B cell (primary cell): ENCODE measurements at regions not wholly inside any gene's neighbourhood (a gene's known extent, or its start where the extent isn't known, plus 50 kb on each side); places are given as distances from the start of the nearest gene placed in this dataset.

Experiments
- ATAC-seq: fragments of 200-7000 bp; cut with Tn5 transposase; one replicate; pipeline ENCODE4 v1.10.0; 2021; ENCODE audit warnings: low read depth, mild to moderate bottlenecking, moderate number of reproducible peaks, moderate library complexity
- CTCF ChIA-PET: fragments of 350-600 bp; sonication (Branson Sonifier 250); formaldehyde crosslinking; loops from one replicate; lab custom pipeline; 2021; ENCODE audit warnings: antibody characterized with exemption, inconsistent platforms; lab: Charles Lee
- POLR2A ChIA-PET: fragments of 350-600 bp; sonication (Branson Sonifier 250); formaldehyde crosslinking; loops from one replicate; lab custom pipeline; 2021; ENCODE audit warnings: antibody characterized with exemption; lab: Charles Lee
- DNase-seq: peaks from one replicate; pipeline ENCODE4 v3.0.0; 2013
- H2AFZ ChIP-seq: 2 replicates; pipeline ENCODE4 v1.6.1; 2012; ENCODE audit warnings: mild to moderate bottlenecking, low read depth, low read length; ENCODE audit not compliant: insufficient read depth, poor library complexity, severe bottlenecking
- H3K27ac ChIP-seq, 2 donors: 1 replicate in 1 of 2; 2 replicates in 1 of 2; pipeline ENCODE4 v1.5.1; 2012 to 2013; ENCODE audit warnings: low read length in 2 of 2, mild to moderate bottlenecking in 2 of 2, moderate library complexity in 1 of 2
- H3K27me3 ChIP-seq, 4 experiments: fragments of 200-600 bp in 1 of 4; sonication (generic) in 1 of 4; replicated peaks in 1 of 4; 1 replicate in 2 of 4; 2 replicates in 2 of 4; pipeline versions ENCODE4 v1.6.1 to v1.7.0; 2013 to 2016; ENCODE audit warnings: low read length in 3 of 4, mild to moderate bottlenecking in 2 of 4, mixed read lengths in 1 of 4, moderate library complexity in 1 of 4; ENCODE audit not compliant: insufficient read depth in 4 of 4, control insufficient read depth in 3 of 4; ENCODE audit errors: control extremely low read depth in 1 of 4
- H3K36me3 ChIP-seq, 2 experiments: replicated peaks in 1 of 2; 1 replicate in 1 of 2; 2 replicates in 1 of 2; pipeline versions ENCODE4 v1.6.1 to v1.7.1; 2013; ENCODE audit warnings: low read length in 1 of 2; ENCODE audit not compliant: insufficient read depth in 2 of 2, control insufficient read depth in 1 of 2; ENCODE audit errors: control extremely low read depth in 1 of 2, extremely low read depth in 1 of 2
- H3K4me1 ChIP-seq, 2 donors: fragments of 200-600 bp in 1 of 2; sonication (generic) in 1 of 2; 1 replicate in 1 of 2; 2 replicates in 1 of 2; pipeline versions ENCODE4 v1.5.1 to v1.6.1; 2013 to 2017; ENCODE audit warnings: low read length in 2 of 2; ENCODE audit not compliant: control insufficient read depth in 2 of 2, insufficient read depth in 2 of 2
- H3K4me2 ChIP-seq: replicated peaks from 2 replicates; pipeline ENCODE3; 2012; ENCODE audit warnings: mild to moderate bottlenecking, low read depth, low read length; ENCODE audit not compliant: poor library complexity, severe bottlenecking
- H3K4me3 ChIP-seq, 5 experiments: fragments of 200-600 bp in 1 of 5; sonication (generic) in 1 of 5; 1 replicate in 3 of 5; 2 replicates in 2 of 5; pipeline versions ENCODE4 v1.5.1 to v1.7.0; 2011 to 2016; ENCODE audit warnings: low read length in 4 of 5, mild to moderate bottlenecking in 4 of 5, low read depth in 2 of 5, control low read depth in 1 of 5, moderate library complexity in 1 of 5; ENCODE audit not compliant: insufficient read depth in 1 of 5; ENCODE audit errors: control extremely low read depth in 1 of 5, extremely low read depth in 1 of 5
- H3K79me2 ChIP-seq: fragments of 200-600 bp; sonication (generic); one replicate; pipeline ENCODE4 v1.6.0; 2016; ENCODE audit warnings: low read length; ENCODE audit not compliant: control insufficient read depth, insufficient read depth
- H3K9ac ChIP-seq: fragments of 200-600 bp; sonication (generic); 2 replicates; pipeline ENCODE4 v1.6.1; 2017; ENCODE audit warnings: mild to moderate bottlenecking, low read length, moderate library complexity
- H3K9me3 ChIP-seq, 3 donors: one replicate each; pipeline versions ENCODE4 v1.6.1 to v1.7.1; 2013; ENCODE audit warnings: low read length in 2 of 3; ENCODE audit not compliant: control insufficient read depth in 2 of 3, insufficient read depth in 1 of 3; ENCODE audit errors: control extremely low read depth in 1 of 3
- H4K20me1 ChIP-seq: 2 replicates; pipeline ENCODE4 v1.6.0; 2012; ENCODE audit warnings: mild to moderate bottlenecking, low read length; ENCODE audit not compliant: insufficient read depth, control insufficient read depth, poor library complexity, severe bottlenecking
- H3K27ac Mint-ChIP-seq: one replicate; pipeline ENCODE4 v1.8.0; 2021; ENCODE audit warnings: mixed read lengths
- H3K27me3 Mint-ChIP-seq: one replicate; pipeline ENCODE4 v1.8.0; 2021; ENCODE audit warnings: mixed read lengths
- H3K4me1 Mint-ChIP-seq: one replicate; pipeline ENCODE4 v1.8.0; 2021; ENCODE audit warnings: mixed read lengths
- H3K4me3 Mint-ChIP-seq: one replicate; pipeline ENCODE4 v1.8.0; 2021; ENCODE audit warnings: mixed read lengths
- H3K9me3 Mint-ChIP-seq: one replicate; pipeline ENCODE4 v1.8.0; 2022; ENCODE audit warnings: mixed read lengths; ENCODE audit not compliant: insufficient read depth
- EZH2 ChIP-seq: IDR thresholded peaks from 2 replicates; pipeline ENCODE4 v1.6.1; 2012; ENCODE audit warnings: borderline replicate concordance, low read depth, mild to moderate bottlenecking, moderate library complexity, low read length; ENCODE audit not compliant: insufficient read depth, poor library complexity, severe bottlenecking
- WGBS: methylation state at CpG from one replicate; pipeline ENCODE4 v1.1.5; 2013; ENCODE audit warnings: missing lambda C conversion rate; ENCODE audit not compliant: insufficient coverage; 5-methylcytosine and 5-hydroxymethylcytosine counted together
- intact Hi-C: fragments of 100-400 bp; cut with micrococcal nuclease; formaldehyde crosslinking; loops from one replicate; pipeline ENCODE4 v1.10.0; 2022
- TF ChIP-seq, protein P1 (sequence below): fragments of 200-600 bp; IDR thresholded peaks from one replicate; pipeline ENCODE4 v1.8.0; 2022; ENCODE audit warnings: antibody characterized with exemption, mild to moderate bottlenecking

DNA sequence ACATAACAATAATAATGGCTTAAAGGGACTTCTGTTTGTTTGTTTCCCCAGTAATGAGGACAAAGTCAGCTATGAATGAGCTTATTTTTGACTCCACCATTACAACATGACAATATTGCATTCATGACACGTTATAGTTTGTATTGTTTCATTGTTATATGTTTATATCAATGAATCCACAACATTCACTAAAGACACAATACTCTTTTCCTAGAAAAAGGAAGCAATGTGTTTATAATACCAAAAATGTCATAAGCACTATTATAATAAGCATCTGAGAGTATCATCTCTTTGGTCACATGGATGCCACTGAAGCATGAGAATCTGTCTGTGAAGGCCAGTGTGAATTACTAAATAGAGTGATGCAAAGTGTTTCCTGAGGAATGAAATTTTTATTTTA is 1026.9 kb upstream of the C9orf72 start:
- ATAC-seq = no peak
- ChIA-PET POLR2A (no interaction called here), CTCF (no interaction called here)
- Histone ChIP-seq H3K9me3 (no peaks in the 10 kb centered on the region), H3K27ac (no peak overlapping the region), H3K9ac (no peak overlapping the region), H3K36me3 (no peaks in the 10 kb centered on the region), H3K27me3 (no peaks in the 10 kb centered on the region), H3K4me2 (no peak overlapping the region), H2AFZ (no peak overlapping the region), H4K20me1 (no peaks in the 10 kb centered on the region), H3K4me3 (no peak overlapping the region), H3K4me1 (no peaks in the 10 kb centered on the region), H3K79me2 (no peaks in the 10 kb centered on the region)
- Mint-ChIP-seq H3K4me1 (no peaks in the 10 kb centered on the region), H3K27ac (no peak overlapping the region), H3K27me3 (no peaks in the 10 kb centered on the region), H3K4me3 (no peak overlapping the region), H3K9me3 (no peaks in the 10 kb centered on the region)
- no peak for DNase-seq
- no CpG with 5 or more reads among the region's 1 CpG for WGBS
- intact Hi-C loops = no loop called here
- no peak for TF ChIP-seq EZH2

DNA sequence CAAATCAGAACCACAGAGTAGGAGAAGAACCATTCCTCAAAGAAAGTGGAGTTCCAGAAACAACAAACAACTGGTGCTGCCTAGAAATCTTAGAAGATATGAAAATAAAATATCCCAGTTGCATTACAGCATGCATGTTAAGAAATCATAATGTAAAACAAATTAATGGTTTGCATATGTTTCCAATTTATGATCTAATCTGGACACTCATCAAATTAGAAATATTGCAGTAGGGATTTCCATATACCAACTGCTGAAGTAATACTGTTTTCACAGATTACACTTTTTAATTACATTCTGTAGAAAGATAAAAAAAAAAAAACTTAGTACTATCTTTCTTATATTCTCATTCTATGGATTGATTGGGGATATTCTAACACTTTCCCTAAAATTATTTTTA is 1034.6 kb upstream of the C9orf72 start:
- no peak overlapping the region for H3K4me3 Mint-ChIP-seq
- intact Hi-C loops = no loop called here
- no peak for ATAC-seq

More for the DNA sequence above, 1034.6 kb upstream of the C9orf72 start:
- Histone ChIP-seq H3K4me3 (no peak overlapping the region), H3K36me3 (no peaks in the 10 kb centered on the region), H3K27ac (no peak overlapping the region), H3K79me2 (no peaks in the 10 kb centered on the region), H3K9me3 (no peaks in the 10 kb centered on the region), H3K4me2 (no peak overlapping the region), H3K27me3 (no peaks in the 10 kb centered on the region), H2AFZ (no peak overlapping the region), H3K9ac (no peak overlapping the region), H4K20me1 (no peaks in the 10 kb centered on the region), H3K4me1 (no peaks in the 10 kb centered on the region)
- ChIA-PET POLR2A (no interaction called here), CTCF (no interaction called here)
- Mint-ChIP-seq H3K9me3 (peaks cover 2% of the 10 kb centered on the region), H3K4me1 (no peaks in the 10 kb centered on the region), H3K27ac (no peak overlapping the region), H3K27me3 (no peaks in the 10 kb centered on the region)
- DNase-seq = no peak
- TF ChIP-seq, protein P1, sequence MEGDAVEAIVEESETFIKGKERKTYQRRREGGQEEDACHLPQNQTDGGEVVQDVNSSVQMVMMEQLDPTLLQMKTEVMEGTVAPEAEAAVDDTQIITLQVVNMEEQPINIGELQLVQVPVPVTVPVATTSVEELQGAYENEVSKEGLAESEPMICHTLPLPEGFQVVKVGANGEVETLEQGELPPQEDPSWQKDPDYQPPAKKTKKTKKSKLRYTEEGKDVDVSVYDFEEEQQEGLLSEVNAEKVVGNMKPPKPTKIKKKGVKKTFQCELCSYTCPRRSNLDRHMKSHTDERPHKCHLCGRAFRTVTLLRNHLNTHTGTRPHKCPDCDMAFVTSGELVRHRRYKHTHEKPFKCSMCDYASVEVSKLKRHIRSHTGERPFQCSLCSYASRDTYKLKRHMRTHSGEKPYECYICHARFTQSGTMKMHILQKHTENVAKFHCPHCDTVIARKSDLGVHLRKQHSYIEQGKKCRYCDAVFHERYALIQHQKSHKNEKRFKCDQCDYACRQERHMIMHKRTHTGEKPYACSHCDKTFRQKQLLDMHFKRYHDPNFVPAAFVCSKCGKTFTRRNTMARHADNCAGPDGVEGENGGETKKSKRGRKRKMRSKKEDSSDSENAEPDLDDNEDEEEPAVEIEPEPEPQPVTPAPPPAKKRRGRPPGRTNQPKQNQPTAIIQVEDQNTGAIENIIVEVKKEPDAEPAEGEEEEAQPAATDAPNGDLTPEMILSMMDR = no peak
- no peak for TF ChIP-seq EZH2
